Heart left ventricle (tissue), 16 donors: ENCODE measurements at regions not wholly inside any gene's neighbourhood (a gene's known extent, or its start where the extent isn't known, plus 50 kb on each side); places are given as distances from the start of the nearest gene placed in this dataset.
A peak's percentile ranks its signal among the peaks of the same experiment; 100 is the strongest.

ENCODE experiments used
- ATAC-seq, 4 donors: fragments of 200-7000 bp; cut with Tn5 transposase; one replicate each; pipeline ENCODE4 v1.9.1; 2020 to 2022; ENCODE audit warnings: moderate library complexity in 4 of 4, mild to moderate bottlenecking in 3 of 4, moderate number of reproducible peaks in 1 of 4
- DNase-seq, 5 donors: peaks; one replicate each; pipeline ENCODE4 v3.0.0-alpha.2; 2020
- H3K27ac ChIP-seq, 12 donors: fragments of 200-600 bp; sonication (generic) in 4 of 12; one replicate each; pipeline versions ENCODE4 v1.5.0 to v1.8.0; 2016 to 2022; ENCODE audit warnings: mild to moderate bottlenecking in 2 of 12
- H3K27me3 ChIP-seq, 9 donors: fragments of 200-600 bp; sonication (generic) in 2 of 9; one replicate each; pipeline versions ENCODE4 v1.5.1 to v1.8.0; 2016 to 2022; ENCODE audit warnings: mild to moderate bottlenecking in 3 of 9
- H3K36me3 ChIP-seq, 9 donors: fragments of 200-600 bp; sonication (generic) in 2 of 9; one replicate each; pipeline versions ENCODE4 v1.5.0 to v1.8.0; 2018 to 2022; ENCODE audit warnings: mild to moderate bottlenecking in 2 of 9
- H3K4me1 ChIP-seq, 12 donors: fragments of 200-600 bp; sonication (generic) in 4 of 12; one replicate each; pipeline versions ENCODE4 v1.5.0 to v1.8.0; 2016 to 2022; ENCODE audit warnings: mild to moderate bottlenecking in 3 of 12
- H3K4me3 ChIP-seq, 12 donors: fragments of 200-600 bp; sonication (generic) in 4 of 12; one replicate each; pipeline versions ENCODE4 v1.5.0 to v1.8.0; 2017 to 2022; ENCODE audit warnings: mild to moderate bottlenecking in 9 of 12, moderate library complexity in 4 of 12
- H3K9me3 ChIP-seq, 12 donors: fragments of 200-600 bp; sonication (generic) in 4 of 12; one replicate each; pipeline versions ENCODE4 v1.5.0 to v1.8.0; 2016 to 2022; ENCODE audit warnings: mild to moderate bottlenecking in 1 of 12
- POLR2A ChIP-seq, 2 donors: fragments of 450-650 bp; IDR thresholded peaks; one replicate each; pipeline ENCODE4 v1.6.1; 2017; ENCODE audit warnings: antibody characterized with exemption in 2 of 2, mild to moderate bottlenecking in 2 of 2, moderate library complexity in 2 of 2
- WGBS, 4 donors: extraction: QIAGEN DNeasy Blood & Tissue Kit in 2 of 4; methylation state at CpG; one replicate each; pipeline versions ENCODE4 v1.1.5 to v1.1.7; 2013 to 2018; 5-methylcytosine and 5-hydroxymethylcytosine counted together
- intact Hi-C, 10 donors: fragments of 100-400 bp; cut with DNase I; formaldehyde crosslinking; loops; one replicate each; pipeline versions ENCODE4 v1.11.1 to v1.14.2; 2022
- TF ChIP-seq, protein P1 (sequence below), 12 donors: fragments of 200-600 bp; sonication (generic) in 4 of 12; IDR thresholded peaks; one replicate each; pipeline versions ENCODE4 v1.5.0 to v1.8.0; 2018 to 2022; ENCODE audit warnings: antibody characterized with exemption in 12 of 12, mild to moderate bottlenecking in 5 of 12
- donor health status: ischemic (EF 13 %, LVEDD 7.1; RV severe dilation, severe dysfunction).
- donor health status: healthy with polysubstance abuse.
- donor health status: DM: no; HTN: yes; CAD: no.
- donor health status: DM: no; HTN: no; CAD: no.
- donor health status: ischemic (EF 25% LVEDD 6.9; RV normal size, moderate dysfunction).
- donor health status: ischemic (EF 25% LVEDD 5.7; RV mildly dilated, moderate dysfunction).
- donor health status: healthy.
- donor health status: DM: yes; HTN: yes; CAD: no.
- donor health status: ischemic (EF 35%, LVEDD 5.7; RV mildly dilated, moderate dysfunction).
- donor health status: nonischemic (EF 11% LVEDD 7.7; RV severe dilation, severe dysfunction).
- donor health status: DM: yes; HTN: yes; CAD: no.
- donor health status: PGD.
- donor health status: ischemic (EF 29% LVEDD 5.4; RV normal size, mild dysfunction).
- donor health status: nonischemic (EF 23%, LVEDD 6.1; RV moderate dilation, normal function).

DNA sequence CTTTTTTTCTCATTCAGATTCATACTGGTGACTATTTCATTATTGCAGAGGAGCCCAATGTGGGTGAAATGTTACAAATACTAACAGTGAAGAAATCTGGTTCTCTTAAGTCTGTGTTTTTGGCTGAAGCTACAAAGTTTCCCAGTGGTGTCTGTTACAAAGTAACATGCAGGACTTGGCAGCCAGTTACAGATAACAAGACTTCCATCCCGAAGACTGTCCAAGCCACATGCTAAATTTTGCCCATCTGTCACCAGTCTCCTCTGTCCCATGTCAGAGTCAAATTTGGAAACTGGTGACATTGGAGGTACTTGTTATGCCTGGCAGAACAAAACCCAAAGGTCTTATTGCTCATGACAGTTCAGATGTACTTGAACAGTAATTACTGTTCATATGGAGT, 269.2 kb upstream of the GOLIM4 start:
- Histone ChIP-seq H3K36me3 (no peaks in the 10 kb centered on the region), H3K27me3 (no peaks in the 10 kb centered on the region), H3K4me3 (no peak overlapping the region), H3K27ac (peak overlapping the region in 4 of 12 donors; percentile 8 to 47 (median 36)), H3K4me1 (peaks cover 0 to 5% (median 0%) of the 10 kb centered on the region in 12 donors), H3K9me3 (no peaks in the 10 kb centered on the region)
- ATAC-seq = peak; percentile 99
- intact Hi-C loops = no loop called here
- no peak for TF ChIP-seq POLR2A (IDR thresholded peaks at IDR 0.05)
- TF ChIP-seq, protein P1, sequence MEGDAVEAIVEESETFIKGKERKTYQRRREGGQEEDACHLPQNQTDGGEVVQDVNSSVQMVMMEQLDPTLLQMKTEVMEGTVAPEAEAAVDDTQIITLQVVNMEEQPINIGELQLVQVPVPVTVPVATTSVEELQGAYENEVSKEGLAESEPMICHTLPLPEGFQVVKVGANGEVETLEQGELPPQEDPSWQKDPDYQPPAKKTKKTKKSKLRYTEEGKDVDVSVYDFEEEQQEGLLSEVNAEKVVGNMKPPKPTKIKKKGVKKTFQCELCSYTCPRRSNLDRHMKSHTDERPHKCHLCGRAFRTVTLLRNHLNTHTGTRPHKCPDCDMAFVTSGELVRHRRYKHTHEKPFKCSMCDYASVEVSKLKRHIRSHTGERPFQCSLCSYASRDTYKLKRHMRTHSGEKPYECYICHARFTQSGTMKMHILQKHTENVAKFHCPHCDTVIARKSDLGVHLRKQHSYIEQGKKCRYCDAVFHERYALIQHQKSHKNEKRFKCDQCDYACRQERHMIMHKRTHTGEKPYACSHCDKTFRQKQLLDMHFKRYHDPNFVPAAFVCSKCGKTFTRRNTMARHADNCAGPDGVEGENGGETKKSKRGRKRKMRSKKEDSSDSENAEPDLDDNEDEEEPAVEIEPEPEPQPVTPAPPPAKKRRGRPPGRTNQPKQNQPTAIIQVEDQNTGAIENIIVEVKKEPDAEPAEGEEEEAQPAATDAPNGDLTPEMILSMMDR (IDR thresholded peaks at IDR 0.05) = no peak
- 22 to 36% (median 31%) methylated on average over 1 of the region's 1 CpG for WGBS, 4 donors
- peak in 4 of 5 donors; percentile 35 to 49 (median 41) for DNase-seq

DNA sequence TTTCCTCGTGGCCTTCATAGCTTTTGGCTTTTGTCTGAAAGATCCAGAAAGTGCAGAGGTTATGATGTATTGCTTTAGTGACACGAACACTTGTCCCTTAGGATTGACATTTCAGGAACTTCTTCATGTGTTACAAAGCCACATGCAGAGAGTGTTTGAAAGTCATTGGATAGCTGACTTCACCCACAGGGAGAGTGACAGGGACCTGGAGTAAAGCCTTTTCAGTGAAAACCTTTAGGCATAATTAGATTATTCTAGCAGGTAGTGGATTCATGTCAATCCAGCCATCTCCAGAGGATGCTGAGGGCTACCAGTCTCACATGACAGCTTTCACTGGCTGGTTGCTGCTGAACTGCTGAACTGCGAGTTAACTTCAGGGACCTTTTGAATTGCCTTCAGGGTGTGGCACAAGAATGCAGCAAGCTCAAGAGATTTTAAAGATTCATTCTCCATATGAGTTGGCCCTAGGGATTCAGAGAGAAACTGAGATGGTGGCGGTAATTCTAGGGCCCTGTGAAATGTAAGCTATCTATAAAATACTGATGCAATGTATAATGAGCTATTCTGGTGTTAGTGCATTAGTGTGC, 267.0 kb upstream of the GOLIM4 start:
- H3K9me3 ChIP-seq = no peaks in the 10 kb centered on the region
- TF ChIP-seq POLR2A (IDR thresholded peaks at IDR 0.05) = no peak
- TF ChIP-seq, protein P1 (IDR thresholded peaks at IDR 0.05) = no peak
- intact Hi-C loops = no loop called here
- H3K4me1 ChIP-seq = peaks cover 0 to 5% (median 0%) of the 10 kb centered on the region in 12 donors
- 58 to 71% (median 61%) methylated on average over 4 of the region's 4 CpGs for WGBS, 4 donors
- H3K27ac ChIP-seq = no peak overlapping the region
- ATAC-seq = no peak
- no peaks in the 10 kb centered on the region for H3K27me3 ChIP-seq
- H3K4me3 ChIP-seq = no peak overlapping the region
- DNase-seq = no peak
- H3K36me3 ChIP-seq = no peaks in the 10 kb centered on the region

DNA sequence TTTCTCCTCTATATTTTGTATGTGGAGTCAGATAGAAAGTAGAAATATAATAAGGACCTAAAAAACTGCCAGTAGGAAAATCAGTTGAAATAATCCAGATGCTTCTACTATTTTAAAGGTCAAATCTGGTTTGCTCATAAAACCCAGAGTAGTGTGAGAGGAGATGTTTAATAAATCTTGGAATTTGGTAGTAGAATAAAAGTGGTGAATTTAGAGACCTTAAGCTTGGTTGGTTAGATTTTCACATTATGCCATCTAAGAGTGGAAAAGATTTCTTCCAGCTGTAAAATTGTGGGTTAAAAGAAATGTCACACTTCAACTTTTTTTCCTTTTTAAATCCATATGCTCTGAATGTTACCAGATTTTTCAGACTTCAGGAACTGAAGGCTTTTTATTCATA, 266.4 kb upstream of the GOLIM4 start:
- TF ChIP-seq, protein P1 (IDR thresholded peaks at IDR 0.05) = no peak
- TF ChIP-seq POLR2A (IDR thresholded peaks at IDR 0.05) = no peak
- no peaks in the 10 kb centered on the region for H3K36me3 ChIP-seq
- peaks cover 0 to 5% (median 0%) of the 10 kb centered on the region in 12 donors for H3K4me1 ChIP-seq
- intact Hi-C loops = no loop called here
- DNase-seq (no peak), ATAC-seq (no peak)
- H3K9me3 ChIP-seq = no peaks in the 10 kb centered on the region
- no peak overlapping the region for H3K27ac ChIP-seq
- no peak overlapping the region for H3K4me3 ChIP-seq
- H3K27me3 ChIP-seq = no peaks in the 10 kb centered on the region

DNA sequence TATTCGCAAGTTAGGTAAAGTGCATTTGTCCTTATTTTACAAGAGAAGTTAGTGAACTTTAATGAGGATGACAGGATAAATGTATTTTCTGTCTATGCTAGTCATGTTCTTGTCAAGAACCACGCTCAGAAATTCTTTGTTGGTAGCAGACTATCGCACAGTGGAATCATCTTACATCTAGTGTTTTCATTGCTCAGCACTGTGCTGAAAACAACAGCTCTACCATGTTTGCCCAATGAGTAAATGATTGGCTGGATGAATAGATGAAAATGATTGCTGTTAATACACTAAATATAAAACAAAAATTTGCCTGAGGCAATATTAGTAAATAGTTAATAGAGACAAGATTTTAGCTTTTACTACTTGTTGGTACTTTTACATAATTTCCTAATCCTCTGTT, 265.3 kb upstream of the GOLIM4 start:
- no peaks in the 10 kb centered on the region for H3K36me3 ChIP-seq
- H3K27me3 ChIP-seq = no peaks in the 10 kb centered on the region
- no peak overlapping the region for H3K4me3 ChIP-seq
- TF ChIP-seq, protein P1 (IDR thresholded peaks at IDR 0.05) = no peak
- TF ChIP-seq POLR2A (IDR thresholded peaks at IDR 0.05) = no peak
- no peak overlapping the region for H3K27ac ChIP-seq
- WGBS, 4 donors = 86 to 93% (median 92%) methylated on average over 3 of the region's 3 CpGs
- no peaks in the 10 kb centered on the region for H3K9me3 ChIP-seq
- DNase-seq (no peak), ATAC-seq (no peak)
- intact Hi-C loops = no loop called here
- H3K4me1 ChIP-seq = peaks cover 0 to 5% (median 0%) of the 10 kb centered on the region in 12 donors
